ENCODE measurements at regions not wholly inside any gene's neighbourhood (a gene's known extent, or its start where the extent isn't known, plus 50 kb on each side); places are given as distances from the start of the nearest gene placed in this dataset.

- no peaks in the 10 kb centered on the region for H4K20me1 ChIP-seq (replicated peaks; ENCODE audit: insufficient read depth)
- peak overlapping the region; percentile 38; the same call in 1 of the 2 replicates for H2AFZ ChIP-seq
- no peaks in the 10 kb centered on the region for H3F3A ChIP-seq (replicated peaks; ENCODE audit: low read depth)
- H3K4me3 ChIP-seq = no peak overlapping the region
- no peaks in the 10 kb centered on the region for H3K27me3 ChIP-seq (ENCODE audit: insufficient read depth)
- H3K36me3 Mint-ChIP-seq (ENCODE audit: low read depth) = no peaks in the 10 kb centered on the region
- no peaks in the 10 kb centered on the region for H3K36me3 ChIP-seq (ENCODE audit: insufficient read depth)
- H3K4me1 Mint-ChIP-seq = no peaks in the 10 kb centered on the region
- H3K4me3 Mint-ChIP-seq = no peak overlapping the region
- no peaks in the 10 kb centered on the region for H3K9me2 ChIP-seq (ENCODE audit: insufficient read depth)
- H3K27me3 Mint-ChIP-seq (ENCODE audit: insufficient read depth, low read depth, poor library complexity) = peaks cover 4% of the 10 kb centered on the region
- no peak overlapping the region for H3K27ac Mint-ChIP-seq
- no peaks in the 10 kb centered on the region; the same call in 2 of the 3 replicates for H3K9me3 Mint-ChIP-seq
- no peaks in the 10 kb centered on the region for H3K79me2 ChIP-seq (replicated peaks; ENCODE audit: insufficient read depth)
- no peaks in the 10 kb centered on the region for H3K4me1 ChIP-seq (ENCODE audit: insufficient read depth)
- ATAC-seq (no peak), DNase-seq (ENCODE audit: low spot score) (no peak)
- no peak overlapping the region for H3K27ac ChIP-seq (ENCODE audit: low read depth)
- TF ChIP-seq REST (IDR thresholded peaks at IDR 0.05; ENCODE audit: unreplicated experiment) = no peak
- no peak overlapping the region for H3K4me2 ChIP-seq
Observed at GRCh38 chr10:2782950-2783349, 284.4 kb upstream of the PFKP start.

- Histone ChIP-seq H3K27me3 (ENCODE audit: insufficient read depth) (no peaks in the 10 kb centered on the region), H3F3A (replicated peaks; ENCODE audit: low read depth) (no peaks in the 10 kb centered on the region), H4K20me1 (replicated peaks; ENCODE audit: insufficient read depth) (no peaks in the 10 kb centered on the region), H3K4me2 (no peak overlapping the region), H3K79me2 (replicated peaks; ENCODE audit: insufficient read depth) (no peaks in the 10 kb centered on the region), H3K36me3 (ENCODE audit: insufficient read depth) (no peaks in the 10 kb centered on the region), H3K4me3 (no peak overlapping the region), H3K27ac (ENCODE audit: low read depth) (no peak overlapping the region), H3K9me2 (ENCODE audit: insufficient read depth) (no peaks in the 10 kb centered on the region), H3K4me1 (ENCODE audit: insufficient read depth) (no peaks in the 10 kb centered on the region), H2AFZ (peak overlapping the region; percentile 38; the same call in 1 of the 2 replicates)
- H3K4me3 Mint-ChIP-seq = no peak overlapping the region
- no peak for TF ChIP-seq CREB1 (CRISPR knock-in tag; IDR thresholded peaks at IDR 0.05; ENCODE audit: low read depth)
- TF ChIP-seq POLR2AphosphoS5 (IDR thresholded peaks at IDR 0.05; ENCODE audit: low read depth) = no peak
- no peak for TF ChIP-seq STAT1 (IDR thresholded peaks at IDR 0.05; ENCODE audit: unreplicated experiment)
- no peak for TF ChIP-seq JUNB (IDR thresholded peaks at IDR 0.05; ENCODE audit: unreplicated experiment)
- no peak for TF ChIP-seq REST (IDR thresholded peaks at IDR 0.05; ENCODE audit: unreplicated experiment)
- TF ChIP-seq NANOG (IDR thresholded peaks at IDR 0.05; ENCODE audit: borderline replicate concordance) = no peak
- ATAC-seq = no peak
- no peaks in the 10 kb centered on the region for H3K4me1 Mint-ChIP-seq
- no peaks in the 10 kb centered on the region for H3K27me3 Mint-ChIP-seq (ENCODE audit: insufficient read depth, low read depth, poor library complexity)
- H3K9me3 Mint-ChIP-seq = no peaks in the 10 kb centered on the region; the same call in 2 of the 3 replicates
- no peaks in the 10 kb centered on the region for H3K36me3 Mint-ChIP-seq (ENCODE audit: low read depth)
- no peak for DNase-seq (ENCODE audit: low spot score)
- H3K27ac Mint-ChIP-seq = no peak overlapping the region
Observed at GRCh38 chr10:2782265-2782664, 285.1 kb upstream of the PFKP start.
